OCI-LY1 (cell line): ENCODE measurements at regions not wholly inside any gene's neighbourhood (a gene's known extent, or its start where the extent isn't known, plus 50 kb on each side); places are given as distances from the start of the nearest gene placed in this dataset.

ENCODE experiments used
- EZH2 ChIP-seq: fragments of 200-600 bp; sonication (generic), shearing (Covaris generic); IDR thresholded peaks from 2 replicates; pipeline ENCODE4 v1.8.0; 2017; ENCODE audit warnings: borderline replicate concordance, mixed run types, mild to moderate bottlenecking, antibody characterized with exemption, low read length, moderate library complexity, mixed read lengths
- TF ChIP-seq, protein P1 (sequence below): fragments of 200-600 bp; sonication (generic), shearing (Covaris generic); IDR thresholded peaks from 2 replicates; pipeline ENCODE4 v1.5.1; 2017; ENCODE audit warnings: mild to moderate bottlenecking, antibody characterized with exemption, low read length, moderate library complexity, mixed read lengths

DNA sequence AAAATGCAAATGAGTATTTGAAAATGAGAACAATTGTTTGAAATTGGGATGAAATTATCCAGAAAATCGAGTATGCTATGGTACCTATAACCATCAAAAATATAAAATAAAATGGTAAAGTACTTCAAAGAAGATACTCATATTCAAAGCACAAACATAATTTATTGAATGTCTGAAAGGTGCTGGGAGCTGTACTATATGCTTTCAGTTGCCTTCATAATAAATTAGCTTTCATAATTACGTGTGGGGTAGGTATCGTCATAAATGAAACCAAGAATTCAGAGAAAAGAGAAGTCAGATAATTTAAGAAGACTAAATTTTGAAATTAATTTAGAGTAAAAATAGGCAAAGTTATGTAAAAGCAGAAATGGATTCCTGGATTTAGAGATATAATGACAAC, 721.9 kb upstream of the ACVR2A start:
- TF ChIP-seq, protein P1, sequence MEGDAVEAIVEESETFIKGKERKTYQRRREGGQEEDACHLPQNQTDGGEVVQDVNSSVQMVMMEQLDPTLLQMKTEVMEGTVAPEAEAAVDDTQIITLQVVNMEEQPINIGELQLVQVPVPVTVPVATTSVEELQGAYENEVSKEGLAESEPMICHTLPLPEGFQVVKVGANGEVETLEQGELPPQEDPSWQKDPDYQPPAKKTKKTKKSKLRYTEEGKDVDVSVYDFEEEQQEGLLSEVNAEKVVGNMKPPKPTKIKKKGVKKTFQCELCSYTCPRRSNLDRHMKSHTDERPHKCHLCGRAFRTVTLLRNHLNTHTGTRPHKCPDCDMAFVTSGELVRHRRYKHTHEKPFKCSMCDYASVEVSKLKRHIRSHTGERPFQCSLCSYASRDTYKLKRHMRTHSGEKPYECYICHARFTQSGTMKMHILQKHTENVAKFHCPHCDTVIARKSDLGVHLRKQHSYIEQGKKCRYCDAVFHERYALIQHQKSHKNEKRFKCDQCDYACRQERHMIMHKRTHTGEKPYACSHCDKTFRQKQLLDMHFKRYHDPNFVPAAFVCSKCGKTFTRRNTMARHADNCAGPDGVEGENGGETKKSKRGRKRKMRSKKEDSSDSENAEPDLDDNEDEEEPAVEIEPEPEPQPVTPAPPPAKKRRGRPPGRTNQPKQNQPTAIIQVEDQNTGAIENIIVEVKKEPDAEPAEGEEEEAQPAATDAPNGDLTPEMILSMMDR: no peak
- TF ChIP-seq EZH2: no peak
